Chondrocyte (in vitro differentiated cells): ENCODE measurements at regions not wholly inside any gene's neighbourhood (a gene's known extent, or its start where the extent isn't known, plus 50 kb on each side); places are given as distances from the start of the nearest gene placed in this dataset.

Experiments used
- DNase-seq: peaks from one replicate; pipeline ENCODE4 v3.0.0; 2021; ENCODE audit warnings: mixed read lengths, low spot score
- H3K27ac Mint-ChIP-seq: one replicate; pipeline ENCODE4 v1.8.0; 2021; ENCODE audit warnings: mild to moderate bottlenecking, moderate library complexity, mixed read lengths; ENCODE audit not compliant: unreplicated experiment
- H3K27me3 Mint-ChIP-seq: 2 replicates; pipeline ENCODE4 v1.8.0; 2021; ENCODE audit warnings: low read depth, mixed read lengths
- H3K36me3 Mint-ChIP-seq: 2 replicates; pipeline ENCODE4 v1.8.0; 2021; ENCODE audit warnings: low read depth, mixed read lengths
- H3K4me1 Mint-ChIP-seq: 2 replicates; pipeline ENCODE4 v1.8.0; 2021; ENCODE audit warnings: low read depth, mild to moderate bottlenecking, mixed read lengths
- H3K4me3 Mint-ChIP-seq: one replicate; pipeline ENCODE4 v1.8.0; 2021; ENCODE audit warnings: mild to moderate bottlenecking, moderate library complexity, mixed read lengths; ENCODE audit not compliant: unreplicated experiment
- H3K9me3 Mint-ChIP-seq: 2 replicates; pipeline ENCODE4 v1.8.0; 2021; ENCODE audit warnings: low read depth, mixed read lengths
- TF ChIP-seq, protein P1 (sequence below): fragments of 200-600 bp; sonication (generic); IDR thresholded peaks from 2 replicates; pipeline ENCODE4 v1.5.0; 2021; ENCODE audit warnings: antibody characterized with exemption, mild to moderate bottlenecking, moderate library complexity

DNA sequence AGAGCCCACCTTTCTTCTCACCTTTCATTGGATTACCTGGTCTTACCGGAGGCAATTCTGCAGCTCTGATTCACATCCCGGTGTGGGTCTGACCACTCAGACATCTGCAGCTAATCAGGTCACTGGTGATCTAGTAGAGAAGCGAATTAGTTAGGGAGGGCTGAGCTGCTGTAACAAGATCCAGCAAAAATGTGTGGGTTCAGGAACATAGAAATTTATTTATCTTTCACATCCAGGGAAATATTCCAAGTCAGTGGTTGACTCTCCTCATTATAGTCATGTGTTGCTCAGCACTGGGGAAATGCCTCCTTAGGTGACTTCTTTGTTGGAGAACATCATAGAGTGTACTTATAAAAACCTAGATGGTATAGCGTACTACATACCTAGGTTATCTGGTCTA is 218.7 kb upstream of the PELI2 start:
- Mint-ChIP-seq H3K27me3 (no peaks in the 10 kb centered on the region), H3K4me1 (peaks cover 13% of the 10 kb centered on the region), H3K4me3 (no peak overlapping the region), H3K9me3 (no peaks in the 10 kb centered on the region), H3K36me3 (no peaks in the 10 kb centered on the region), H3K27ac (no peak overlapping the region)
- DNase-seq = no peak
- TF ChIP-seq, protein P1, sequence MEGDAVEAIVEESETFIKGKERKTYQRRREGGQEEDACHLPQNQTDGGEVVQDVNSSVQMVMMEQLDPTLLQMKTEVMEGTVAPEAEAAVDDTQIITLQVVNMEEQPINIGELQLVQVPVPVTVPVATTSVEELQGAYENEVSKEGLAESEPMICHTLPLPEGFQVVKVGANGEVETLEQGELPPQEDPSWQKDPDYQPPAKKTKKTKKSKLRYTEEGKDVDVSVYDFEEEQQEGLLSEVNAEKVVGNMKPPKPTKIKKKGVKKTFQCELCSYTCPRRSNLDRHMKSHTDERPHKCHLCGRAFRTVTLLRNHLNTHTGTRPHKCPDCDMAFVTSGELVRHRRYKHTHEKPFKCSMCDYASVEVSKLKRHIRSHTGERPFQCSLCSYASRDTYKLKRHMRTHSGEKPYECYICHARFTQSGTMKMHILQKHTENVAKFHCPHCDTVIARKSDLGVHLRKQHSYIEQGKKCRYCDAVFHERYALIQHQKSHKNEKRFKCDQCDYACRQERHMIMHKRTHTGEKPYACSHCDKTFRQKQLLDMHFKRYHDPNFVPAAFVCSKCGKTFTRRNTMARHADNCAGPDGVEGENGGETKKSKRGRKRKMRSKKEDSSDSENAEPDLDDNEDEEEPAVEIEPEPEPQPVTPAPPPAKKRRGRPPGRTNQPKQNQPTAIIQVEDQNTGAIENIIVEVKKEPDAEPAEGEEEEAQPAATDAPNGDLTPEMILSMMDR = no peak

DNA sequence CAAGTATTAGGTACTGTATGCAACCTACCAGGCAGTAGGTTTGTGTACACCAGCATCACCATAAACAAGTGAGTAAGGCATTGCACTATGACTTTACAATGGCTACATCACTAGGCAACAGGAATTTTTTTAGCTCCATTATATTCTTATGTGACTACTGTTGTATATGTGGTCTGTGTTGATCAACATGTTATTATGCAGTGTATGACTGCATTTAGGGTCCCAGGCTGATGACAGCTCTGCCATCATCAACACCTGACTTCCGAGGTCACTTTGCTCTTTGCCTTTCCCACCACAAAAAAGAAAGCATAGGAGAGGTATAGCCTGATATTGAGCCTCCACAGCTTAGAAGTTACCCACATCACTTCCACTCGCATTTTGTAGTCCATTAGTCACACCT is 217.5 kb upstream of the PELI2 start:
- no peak overlapping the region for H3K4me3 Mint-ChIP-seq
- no peaks in the 10 kb centered on the region for H3K9me3 Mint-ChIP-seq
- H3K27me3 Mint-ChIP-seq = no peaks in the 10 kb centered on the region
- no peaks in the 10 kb centered on the region for H3K36me3 Mint-ChIP-seq
- DNase-seq = no peak
- H3K27ac Mint-ChIP-seq = no peak overlapping the region
- peaks cover 13% of the 10 kb centered on the region for H3K4me1 Mint-ChIP-seq
- TF ChIP-seq, protein P1 = no peak

DNA sequence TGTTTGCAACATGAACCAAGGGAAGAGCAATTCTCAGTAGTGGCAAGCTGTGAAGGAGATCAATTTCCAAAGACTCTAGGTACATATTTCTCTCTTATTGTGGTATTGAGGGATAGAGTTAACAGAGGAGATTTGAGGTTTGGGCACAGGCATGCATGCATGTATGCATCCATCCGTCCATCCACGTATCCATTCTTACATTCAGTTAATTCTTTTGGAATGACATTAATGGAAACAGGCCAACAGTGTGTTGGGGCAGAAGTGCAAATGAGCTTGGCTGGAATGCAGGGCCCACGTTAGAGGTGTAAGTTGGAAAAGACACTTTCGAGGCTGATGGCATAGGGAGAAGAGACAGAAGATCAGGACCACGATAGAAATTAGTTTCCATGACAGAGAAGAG is 216.9 kb upstream of the PELI2 start:
- peaks cover 13% of the 10 kb centered on the region for H3K4me1 Mint-ChIP-seq
- H3K36me3 Mint-ChIP-seq = no peaks in the 10 kb centered on the region
- H3K9me3 Mint-ChIP-seq = no peaks in the 10 kb centered on the region
- H3K27me3 Mint-ChIP-seq = no peaks in the 10 kb centered on the region
- TF ChIP-seq, protein P1 = no peak
- no peak overlapping the region for H3K27ac Mint-ChIP-seq
- no peak for DNase-seq
- H3K4me3 Mint-ChIP-seq = no peak overlapping the region

DNA sequence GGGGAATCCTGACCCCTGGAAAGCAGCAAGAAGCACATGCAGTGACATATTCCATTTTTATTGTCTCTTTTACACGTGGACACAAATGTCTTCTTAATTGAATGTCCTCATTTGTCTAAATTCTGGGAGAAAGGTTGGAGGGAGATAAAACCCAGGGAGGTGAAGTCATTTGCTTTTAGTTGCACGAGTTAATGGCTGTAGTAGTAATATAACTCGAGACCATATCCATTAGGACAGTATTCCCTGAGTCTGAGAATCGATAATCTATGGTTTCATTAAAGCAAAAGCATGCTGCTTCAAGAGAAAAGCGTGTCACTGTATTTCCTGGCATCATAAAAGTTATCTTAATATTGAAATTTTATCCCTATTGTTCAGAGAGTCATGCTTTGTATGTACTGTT is 216.0 kb upstream of the PELI2 start:
- Mint-ChIP-seq H3K27ac (no peak overlapping the region), H3K4me1 (peaks cover 13% of the 10 kb centered on the region), H3K9me3 (no peaks in the 10 kb centered on the region), H3K4me3 (no peak overlapping the region), H3K27me3 (no peaks in the 10 kb centered on the region), H3K36me3 (no peaks in the 10 kb centered on the region)
- DNase-seq = no peak
- TF ChIP-seq, protein P1 = no peak

DNA sequence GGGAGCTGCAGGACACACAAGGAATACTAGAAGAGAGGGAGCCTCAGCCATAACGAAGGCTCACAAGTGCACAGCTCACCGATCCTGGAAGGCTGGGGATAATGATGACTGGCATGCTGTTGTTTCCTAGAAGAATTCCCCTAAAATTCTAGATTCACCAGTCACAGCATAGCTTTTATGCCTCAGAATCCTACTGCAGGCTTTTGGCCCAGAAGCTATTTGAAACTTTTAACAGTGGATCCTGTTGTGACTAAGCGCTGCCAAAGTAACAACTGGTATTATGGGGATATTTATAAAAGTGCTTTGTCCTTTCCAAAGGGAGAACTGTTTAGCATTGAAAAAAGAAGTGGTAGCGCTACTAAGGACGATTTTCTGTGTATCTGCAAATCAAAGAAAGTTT is 214.1 kb upstream of the PELI2 start:
- Mint-ChIP-seq H3K9me3 (no peaks in the 10 kb centered on the region), H3K27me3 (no peaks in the 10 kb centered on the region), H3K4me3 (no peak overlapping the region), H3K27ac (no peak overlapping the region), H3K36me3 (no peaks in the 10 kb centered on the region), H3K4me1 (peaks cover 16% of the 10 kb centered on the region)
- TF ChIP-seq, protein P1 = no peak
- no peak for DNase-seq
